ENCODE measurements at regions not wholly inside any gene's neighbourhood (a gene's known extent, or its start where the extent isn't known, plus 50 kb on each side); places are given as distances from the start of the nearest gene placed in this dataset.

DNA sequence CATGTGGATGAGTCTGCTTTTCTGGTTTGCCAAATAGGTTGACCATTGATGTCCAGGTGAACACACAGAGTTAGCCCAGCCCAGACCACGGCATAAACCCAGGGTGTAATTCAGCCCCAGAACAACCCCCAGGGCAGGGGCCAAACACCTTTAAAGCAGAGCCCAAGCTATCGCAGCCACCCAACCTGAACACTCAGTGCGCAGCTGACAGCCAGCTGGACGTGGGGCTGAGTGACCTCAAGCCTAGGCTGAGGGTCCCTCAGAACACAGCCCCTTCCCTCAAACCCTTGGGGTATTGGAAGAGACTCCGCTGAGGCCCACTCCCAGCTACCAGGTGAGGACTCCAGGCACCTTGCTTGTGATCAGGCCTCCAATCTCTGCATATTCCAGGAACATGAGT is 161.5 kb upstream of the NECTIN1 start:
- no peak overlapping the region for H3K4me3 ChIP-seq
- H3K4me1 ChIP-seq (replicated peaks; ENCODE audit: insufficient read depth), result no peaks in the 10 kb centered on the region
- H3F3A ChIP-seq (ENCODE audit: insufficient read depth, low read depth), result no peaks in the 10 kb centered on the region
- no peaks in the 10 kb centered on the region for H3K9me2 ChIP-seq (ENCODE audit: insufficient read depth)
- no peak overlapping the region for H3K4me2 ChIP-seq
- no peak overlapping the region for H2AFZ ChIP-seq
- H3K27ac ChIP-seq, result no peak overlapping the region
- H3K9me3 ChIP-seq (ENCODE audit: insufficient read depth, low read depth), result no peaks in the 10 kb centered on the region
- H3K27me3 ChIP-seq (ENCODE audit: insufficient read depth, low read depth), result peaks cover 64% of the 10 kb centered on the region
- intact Hi-C loops (cut with micrococcal nuclease; ENCODE audit: unreplicated experiment), result no loop called here
- no peaks in the 10 kb centered on the region for H4K20me1 ChIP-seq (ENCODE audit: insufficient read depth)
- POLR2A ChIA-PET (ENCODE audit: unreplicated experiment), result no interaction called here
- no peaks in the 10 kb centered on the region for H3K79me2 ChIP-seq (ENCODE audit: low read depth)
- no peak for TF ChIP-seq EZH2 (IDR thresholded peaks at IDR 0.05; ENCODE audit: low read depth)
- TF ChIP-seq, protein P1, sequence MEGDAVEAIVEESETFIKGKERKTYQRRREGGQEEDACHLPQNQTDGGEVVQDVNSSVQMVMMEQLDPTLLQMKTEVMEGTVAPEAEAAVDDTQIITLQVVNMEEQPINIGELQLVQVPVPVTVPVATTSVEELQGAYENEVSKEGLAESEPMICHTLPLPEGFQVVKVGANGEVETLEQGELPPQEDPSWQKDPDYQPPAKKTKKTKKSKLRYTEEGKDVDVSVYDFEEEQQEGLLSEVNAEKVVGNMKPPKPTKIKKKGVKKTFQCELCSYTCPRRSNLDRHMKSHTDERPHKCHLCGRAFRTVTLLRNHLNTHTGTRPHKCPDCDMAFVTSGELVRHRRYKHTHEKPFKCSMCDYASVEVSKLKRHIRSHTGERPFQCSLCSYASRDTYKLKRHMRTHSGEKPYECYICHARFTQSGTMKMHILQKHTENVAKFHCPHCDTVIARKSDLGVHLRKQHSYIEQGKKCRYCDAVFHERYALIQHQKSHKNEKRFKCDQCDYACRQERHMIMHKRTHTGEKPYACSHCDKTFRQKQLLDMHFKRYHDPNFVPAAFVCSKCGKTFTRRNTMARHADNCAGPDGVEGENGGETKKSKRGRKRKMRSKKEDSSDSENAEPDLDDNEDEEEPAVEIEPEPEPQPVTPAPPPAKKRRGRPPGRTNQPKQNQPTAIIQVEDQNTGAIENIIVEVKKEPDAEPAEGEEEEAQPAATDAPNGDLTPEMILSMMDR (conservative IDR thresholded peaks at IDR 0.05), result no peak
- no TSS peak for BruUV-seq (replicated peaks)
- no peaks in the 10 kb centered on the region for H3K36me3 ChIP-seq (ENCODE audit: low read depth)
- CTCF ChIA-PET, result no interaction called here
- no peak for DNase-seq

DNA sequence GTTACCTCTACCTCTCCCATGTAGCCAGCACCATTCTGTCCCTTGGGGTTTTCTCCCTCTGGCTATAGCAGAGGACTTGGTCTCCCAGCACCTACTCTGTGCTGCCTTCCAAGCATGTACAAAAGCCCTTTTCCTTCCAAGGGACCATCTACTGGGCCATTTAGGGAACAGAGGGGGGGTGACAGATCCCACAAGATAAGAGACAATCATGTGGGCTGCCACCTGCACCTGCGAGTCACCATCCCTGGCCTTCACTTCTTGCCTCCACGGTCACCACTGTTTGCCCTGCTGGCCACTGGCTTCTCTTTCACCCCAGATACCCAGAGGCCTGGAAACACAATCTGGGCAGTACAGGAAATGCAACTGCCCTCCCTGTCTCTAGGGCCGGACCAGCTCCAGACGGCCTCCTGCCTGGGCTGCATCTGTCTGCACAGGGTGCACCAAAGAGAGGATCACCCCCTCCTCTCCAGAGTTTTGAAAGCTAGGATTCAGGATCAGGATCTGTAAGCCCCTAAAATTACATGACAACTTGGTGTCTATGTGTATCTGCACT is 160.8 kb upstream of the NECTIN1 start:
- Histone ChIP-seq H3K36me3 (ENCODE audit: low read depth) (no peaks in the 10 kb centered on the region), H3K4me2 (no peak overlapping the region), H3K79me2 (ENCODE audit: low read depth) (no peaks in the 10 kb centered on the region), H2AFZ (no peak overlapping the region), H3K4me1 (replicated peaks; ENCODE audit: insufficient read depth) (no peaks in the 10 kb centered on the region), H4K20me1 (ENCODE audit: insufficient read depth) (no peaks in the 10 kb centered on the region), H3K9me2 (ENCODE audit: insufficient read depth) (no peaks in the 10 kb centered on the region), H3F3A (ENCODE audit: insufficient read depth, low read depth) (no peaks in the 10 kb centered on the region), H3K27ac (no peak overlapping the region), H3K9me3 (ENCODE audit: insufficient read depth, low read depth) (no peaks in the 10 kb centered on the region), H3K4me3 (no peak overlapping the region), H3K27me3 (ENCODE audit: insufficient read depth, low read depth) (peaks cover 71% of the 10 kb centered on the region)
- CTCF ChIA-PET, result no interaction called here
- POLR2A ChIA-PET (ENCODE audit: unreplicated experiment), result no interaction called here
- DNase-seq, result no peak
- BruUV-seq (replicated peaks), result no TSS peak
- TF ChIP-seq, protein P1 (conservative IDR thresholded peaks at IDR 0.05), result no peak
- no peak for TF ChIP-seq EZH2 (IDR thresholded peaks at IDR 0.05; ENCODE audit: low read depth)
- intact Hi-C loops (cut with micrococcal nuclease; ENCODE audit: unreplicated experiment), result no loop called here

DNA sequence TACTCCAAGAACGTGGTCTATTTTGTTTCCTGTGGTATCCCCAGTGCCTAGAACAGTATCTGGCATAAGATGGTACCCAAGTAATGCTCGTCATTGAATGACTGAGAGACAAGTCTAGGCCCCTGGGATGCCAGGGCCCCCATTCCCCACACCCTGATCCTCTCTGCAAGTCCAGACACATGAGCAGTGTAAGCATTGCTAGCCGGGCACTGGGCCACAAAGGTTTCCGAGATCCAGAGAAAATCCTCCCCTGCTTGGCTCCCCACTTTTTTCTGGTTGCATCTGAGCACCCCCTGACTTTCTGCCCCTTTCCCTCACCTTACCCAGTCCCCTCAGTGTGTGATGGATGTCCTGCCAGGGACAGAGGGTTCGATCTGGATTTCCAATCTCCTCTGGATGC is 160.1 kb upstream of the NECTIN1 start:
- no peaks in the 10 kb centered on the region for H3K36me3 ChIP-seq (ENCODE audit: low read depth)
- no peak overlapping the region for H3K4me3 ChIP-seq
- no peaks in the 10 kb centered on the region for H3K9me2 ChIP-seq (ENCODE audit: insufficient read depth)
- H3K79me2 ChIP-seq (ENCODE audit: low read depth), result no peaks in the 10 kb centered on the region
- no peaks in the 10 kb centered on the region for H3F3A ChIP-seq (ENCODE audit: insufficient read depth, low read depth)
- TF ChIP-seq, protein P1 (conservative IDR thresholded peaks at IDR 0.05), result no peak
- no peak for TF ChIP-seq EZH2 (IDR thresholded peaks at IDR 0.05; ENCODE audit: low read depth)
- H3K4me2 ChIP-seq, result no peak overlapping the region
- ChIA-PET POLR2A (ENCODE audit: unreplicated experiment) (interaction anchor here (0.5 kb wide), 1 partner anchor 485 kb away, joined by 3 read pairs; no protein-coding TSS in a partner anchor), CTCF (no interaction called here)
- BruUV-seq (replicated peaks), result no TSS peak
- no peaks in the 10 kb centered on the region for H3K9me3 ChIP-seq (ENCODE audit: insufficient read depth, low read depth)
- no peaks in the 10 kb centered on the region for H3K4me1 ChIP-seq (replicated peaks; ENCODE audit: insufficient read depth)
- H3K27me3 ChIP-seq (ENCODE audit: insufficient read depth, low read depth), result peaks cover 78% of the 10 kb centered on the region
- H3K27ac ChIP-seq, result no peak overlapping the region
- intact Hi-C loops (cut with micrococcal nuclease; ENCODE audit: unreplicated experiment), result no loop called here
- no peak overlapping the region for H2AFZ ChIP-seq
- no peaks in the 10 kb centered on the region for H4K20me1 ChIP-seq (ENCODE audit: insufficient read depth)
- DNase-seq, result no peak
